ENCODE measurements at regions not wholly inside any gene's neighbourhood (a gene's known extent, or its start where the extent isn't known, plus 50 kb on each side); places are given as distances from the start of the nearest gene placed in this dataset.

DNA sequence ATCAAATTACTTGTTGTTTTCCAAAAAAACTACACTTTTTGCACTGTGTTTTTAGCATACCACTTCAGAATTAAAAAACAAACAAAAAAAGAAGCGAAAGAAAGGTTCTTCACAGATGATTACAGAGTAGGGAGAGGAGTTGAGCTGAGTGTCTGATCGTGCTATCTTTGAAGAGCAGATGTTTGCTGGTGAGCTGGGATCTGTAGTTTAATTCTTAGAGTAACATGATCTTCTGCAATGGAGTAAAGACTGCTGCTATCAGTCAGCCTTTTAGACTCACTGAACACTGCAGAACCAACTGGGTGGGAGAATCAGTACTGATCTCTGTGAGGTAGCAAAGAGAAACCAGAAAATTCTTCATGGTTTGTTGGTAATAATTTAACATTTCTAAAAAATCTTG is 1197.8 kb upstream of the SORCS1 start:
- TF ChIP-seq EZH2 (IDR thresholded peaks at IDR 0.05), result no peak
- TF ChIP-seq POLR2AphosphoS5 (IDR thresholded peaks at IDR 0.05; ENCODE audit: borderline replicate concordance, low read depth, low read length), result no peak

All from SK-N-MC (cell line).